ENCODE measurements at regions not wholly inside any gene's neighbourhood (a gene's known extent, or its start where the extent isn't known, plus 50 kb on each side); places are given as distances from the start of the nearest gene placed in this dataset.

DNA sequence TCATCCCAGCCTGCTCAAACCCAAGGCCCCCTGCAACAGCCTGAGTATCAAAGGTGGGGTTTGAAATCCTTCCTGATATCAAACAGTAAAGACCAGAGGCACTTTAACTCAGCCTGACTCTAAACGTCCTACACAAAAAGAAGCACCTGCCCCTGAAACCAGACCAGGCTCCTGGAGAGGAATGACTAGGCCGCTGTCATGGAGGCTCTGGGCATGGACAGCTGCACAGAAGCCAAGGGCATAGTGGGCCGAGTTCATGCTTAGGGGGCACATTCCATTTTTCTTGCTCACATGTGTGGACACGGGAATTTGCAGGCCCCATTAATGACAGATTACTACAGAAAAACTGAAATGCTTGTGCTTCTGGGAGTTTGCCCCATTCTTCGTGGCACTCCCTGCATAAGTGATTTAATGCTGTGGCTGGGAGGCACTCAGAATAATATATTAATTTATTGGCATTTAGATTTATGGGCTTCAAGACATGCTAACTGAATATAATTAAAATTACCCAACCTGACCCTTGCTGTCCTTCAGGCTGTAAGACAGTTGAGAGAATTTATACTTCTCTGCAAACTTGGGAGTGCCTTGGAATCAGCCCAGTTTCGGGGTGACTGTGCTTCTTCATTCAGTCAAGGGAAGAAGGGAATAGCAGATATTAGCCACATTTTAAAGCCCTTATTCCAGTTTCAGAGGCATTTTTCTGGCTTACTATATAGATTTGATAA is 105.5 kb downstream of the GYPC start:
- no peaks in the 10 kb centered on the region for H3F3A ChIP-seq (ENCODE audit: insufficient read depth, low read depth)
- H3K4me3 ChIP-seq, result no peak overlapping the region
- no peaks in the 10 kb centered on the region for H3K79me2 ChIP-seq (ENCODE audit: low read depth)
- no peaks in the 10 kb centered on the region for H3K9me2 ChIP-seq (ENCODE audit: insufficient read depth)
- H2AFZ ChIP-seq, result no peak overlapping the region
- BruUV-seq (replicated peaks), result no TSS peak
- ChIA-PET POLR2A (ENCODE audit: unreplicated experiment) (no interaction called here), CTCF (no interaction called here)
- no peaks in the 10 kb centered on the region for H3K4me1 ChIP-seq (replicated peaks; ENCODE audit: insufficient read depth)
- H3K9me3 ChIP-seq (ENCODE audit: insufficient read depth, low read depth), result no peaks in the 10 kb centered on the region
- H3K36me3 ChIP-seq (ENCODE audit: low read depth), result no peaks in the 10 kb centered on the region
- peaks cover 10% of the 10 kb centered on the region; the same call in 1 of the 2 replicates for H3K27me3 ChIP-seq (ENCODE audit: insufficient read depth, low read depth)
- no peaks in the 10 kb centered on the region for H4K20me1 ChIP-seq (ENCODE audit: insufficient read depth)
- DNase-seq, result no peak
- no peak overlapping the region for H3K4me2 ChIP-seq
- TF ChIP-seq EZH2 (IDR thresholded peaks at IDR 0.05; ENCODE audit: low read depth) (no peak), CTCF (conservative IDR thresholded peaks at IDR 0.05) (no peak)
- intact Hi-C loops (cut with micrococcal nuclease; ENCODE audit: unreplicated experiment), result no loop called here
- H3K27ac ChIP-seq, result no peak overlapping the region

DNA sequence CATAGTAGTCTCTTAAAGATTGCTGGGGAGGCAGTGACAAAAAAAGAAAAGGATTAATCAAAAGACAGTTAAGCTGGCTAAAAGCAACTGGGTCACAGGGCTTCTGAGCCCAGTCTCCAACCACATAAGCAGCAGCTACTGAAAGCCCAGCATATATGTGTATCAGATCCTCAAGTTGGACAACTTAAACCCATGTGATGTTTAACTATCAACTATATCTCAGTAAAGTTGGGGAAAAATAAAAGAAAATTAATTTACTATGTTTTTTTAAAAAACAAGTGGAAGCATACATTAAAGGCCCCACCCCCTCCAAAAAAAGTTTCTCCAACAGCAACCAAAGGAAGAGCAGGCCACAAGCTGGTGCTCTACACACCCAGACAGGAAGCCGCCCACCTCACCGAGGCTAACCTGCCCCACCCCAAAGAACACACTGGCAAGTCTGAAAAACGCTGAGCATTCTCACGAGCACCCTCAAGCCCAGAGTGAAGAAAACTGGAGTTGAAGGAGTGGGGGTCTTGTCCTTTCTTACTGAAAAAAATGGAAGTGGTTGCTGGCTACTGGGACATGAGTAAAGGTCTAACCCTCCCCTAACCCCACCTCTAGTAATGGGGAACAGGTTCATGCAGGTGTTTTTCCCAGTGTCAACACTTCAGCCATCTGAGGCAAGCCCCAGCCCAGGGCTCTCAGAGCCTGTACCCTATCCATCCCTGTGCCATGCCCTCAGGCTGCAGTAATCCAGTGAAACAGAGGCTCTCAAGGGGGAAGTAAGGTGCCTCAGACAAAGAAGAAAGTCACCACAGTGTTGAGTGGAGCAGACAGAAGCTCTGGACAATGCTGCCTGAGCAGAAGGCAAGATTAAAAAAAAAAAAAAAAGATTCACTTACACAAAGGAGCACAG is 106.3 kb downstream of the GYPC start:
- POLR2A ChIA-PET (ENCODE audit: unreplicated experiment), result no interaction called here

More for the DNA sequence above, 106.3 kb downstream of the GYPC start:
- H3K4me1 ChIP-seq (replicated peaks; ENCODE audit: insufficient read depth), result no peaks in the 10 kb centered on the region
- H2AFZ ChIP-seq, result no peak overlapping the region
- H3K27ac ChIP-seq, result no peak overlapping the region
- H4K20me1 ChIP-seq (ENCODE audit: insufficient read depth), result no peaks in the 10 kb centered on the region
- no peak for TF ChIP-seq CTCF (conservative IDR thresholded peaks at IDR 0.05)
- TF ChIP-seq EZH2 (IDR thresholded peaks at IDR 0.05; ENCODE audit: low read depth), result no peak
- no peaks in the 10 kb centered on the region for H3K79me2 ChIP-seq (ENCODE audit: low read depth)
- no peaks in the 10 kb centered on the region for H3K9me2 ChIP-seq (ENCODE audit: insufficient read depth)
- H3K4me3 ChIP-seq, result no peak overlapping the region
- no peak for DNase-seq
- H3K4me2 ChIP-seq, result no peak overlapping the region
- no peaks in the 10 kb centered on the region for H3F3A ChIP-seq (ENCODE audit: insufficient read depth, low read depth)
- intact Hi-C loops (cut with micrococcal nuclease; ENCODE audit: unreplicated experiment), result no loop called here
- no TSS peak for BruUV-seq (replicated peaks)
- CTCF ChIA-PET, result no interaction called here
- no peaks in the 10 kb centered on the region for H3K9me3 ChIP-seq (ENCODE audit: insufficient read depth, low read depth)
- H3K27me3 ChIP-seq (ENCODE audit: insufficient read depth, low read depth), result peaks cover 18% of the 10 kb centered on the region; the same call in 1 of the 2 replicates
- no peaks in the 10 kb centered on the region for H3K36me3 ChIP-seq (ENCODE audit: low read depth)

Data from PC-9 (cell line).